COLO668 (cell line): ENCODE measurements at regions not wholly inside any gene's neighbourhood (a gene's known extent, or its start where the extent isn't known, plus 50 kb on each side); places are given as distances from the start of the nearest gene placed in this dataset.
"Not testable (repeated sequence)": the region's sequence is repeated elsewhere in the genome, so short reads cannot be mapped to it uniquely, and the experiment has no call there.

Source experiments
- DNase-seq: peaks from one replicate; lab custom pipeline; 2025; ENCODE audit not compliant: unreplicated experiment; lab: John Stamatoyannopoulos, UW

DNA sequence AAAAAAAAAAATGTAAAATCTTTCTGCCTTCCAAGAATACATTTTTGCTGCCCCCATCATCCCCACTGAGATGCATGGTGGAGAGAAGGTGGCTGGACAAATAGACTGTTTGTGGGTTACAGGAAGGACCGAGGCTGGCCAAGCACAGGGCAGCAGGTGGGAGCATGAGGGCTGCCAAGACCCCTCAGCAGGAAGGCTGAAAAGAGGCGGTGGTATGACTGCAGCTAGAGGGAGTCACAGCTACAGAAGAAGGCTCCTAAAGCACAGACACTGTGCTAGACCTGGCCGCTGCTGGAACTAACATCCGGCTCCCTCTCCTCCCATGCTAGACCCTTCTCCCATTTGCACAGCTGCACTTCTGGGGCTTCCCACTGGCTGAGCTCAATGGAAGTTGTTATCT, 289.6 kb downstream of the TCERG1L start:
- no peak for DNase-seq

DNA sequence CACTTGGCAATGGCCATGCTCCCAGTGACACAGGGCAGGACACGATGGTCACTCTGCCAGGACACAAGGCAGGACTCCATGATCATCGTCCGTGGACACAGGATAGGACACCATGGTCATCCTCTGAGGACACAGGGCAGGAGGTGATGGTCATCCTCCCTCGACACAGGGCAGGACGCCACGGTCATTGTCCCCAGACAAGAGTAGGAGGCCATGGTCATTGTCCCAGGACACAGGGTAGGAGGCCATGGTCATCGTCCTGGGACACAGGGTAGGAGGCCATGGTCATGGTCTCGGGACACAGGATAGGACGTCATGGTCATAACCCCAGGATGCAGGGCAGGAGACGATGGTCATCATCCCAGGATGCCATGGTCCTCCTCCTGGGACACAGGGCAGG, 289.2 kb downstream of the TCERG1L start:
- no peak for DNase-seq

DNA sequence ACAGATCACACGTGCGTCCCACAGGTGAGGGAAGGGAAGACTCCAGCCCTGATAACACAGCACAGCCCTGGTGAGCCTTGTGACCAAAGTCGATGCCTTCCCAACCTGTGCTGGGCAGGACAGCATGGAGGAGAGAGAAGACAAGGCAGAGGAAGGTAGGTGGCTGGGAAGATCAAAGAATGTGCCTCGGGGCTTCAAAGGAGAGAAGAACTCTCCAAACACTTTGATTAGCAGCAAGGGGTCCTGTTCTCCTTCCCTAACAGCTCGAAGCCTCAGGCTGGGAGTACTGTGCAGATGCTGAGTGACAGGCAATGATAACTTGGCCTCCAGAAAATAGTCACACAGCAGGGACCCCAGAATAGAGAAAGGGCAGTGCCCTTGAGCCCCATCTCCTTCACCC, 288.5 kb downstream of the TCERG1L start:
- DNase-seq, result no peak

DNA sequence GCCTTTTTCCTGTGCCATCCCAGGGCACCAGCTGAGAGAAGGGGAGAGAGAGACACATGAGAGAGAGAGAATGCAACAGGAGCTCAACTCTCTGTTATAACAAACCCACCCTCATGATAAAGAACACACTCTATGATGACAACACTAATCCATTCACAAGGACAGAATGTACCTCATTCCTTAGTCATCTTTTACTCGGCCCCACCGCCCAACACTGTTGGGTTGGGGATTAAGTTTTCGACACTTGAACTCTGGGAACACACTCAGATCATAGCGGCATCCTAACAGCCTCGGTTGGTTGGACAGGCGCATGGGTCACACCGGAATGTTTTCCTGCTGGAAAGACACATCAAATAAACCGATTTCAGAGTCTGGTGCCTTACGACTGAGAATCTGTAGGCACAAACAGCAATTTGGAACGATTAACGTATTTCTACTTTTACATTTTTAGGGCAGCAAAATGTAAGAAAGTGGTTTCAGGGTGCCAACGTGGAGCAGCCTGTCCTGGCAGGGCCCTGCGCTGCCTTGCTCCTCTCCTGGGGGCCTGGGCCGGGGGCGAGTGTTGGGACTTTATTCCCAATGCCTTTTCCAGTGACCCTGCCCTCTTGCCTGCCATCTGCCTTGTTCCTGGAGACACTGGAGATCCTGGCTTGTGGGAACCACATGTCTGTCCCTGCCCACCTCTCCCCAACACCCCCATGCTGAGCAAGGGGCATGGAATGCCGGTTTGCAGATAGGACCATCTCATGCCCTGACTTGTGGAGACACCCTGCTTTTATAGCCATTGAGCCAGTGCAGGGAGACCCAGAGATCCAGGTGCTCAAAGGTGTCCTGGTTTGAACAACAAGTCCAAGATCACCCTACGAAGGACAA, 287.0 kb downstream of the TCERG1L start:
- no peak for DNase-seq

GRCh38 chr10:131025333-131025732, 286.2 kb downstream of the TCERG1L start:
- no peak for DNase-seq

GRCh38 chr10:131027256-131027655, 284.3 kb downstream of the TCERG1L start:
- no peak for DNase-seq

DNA sequence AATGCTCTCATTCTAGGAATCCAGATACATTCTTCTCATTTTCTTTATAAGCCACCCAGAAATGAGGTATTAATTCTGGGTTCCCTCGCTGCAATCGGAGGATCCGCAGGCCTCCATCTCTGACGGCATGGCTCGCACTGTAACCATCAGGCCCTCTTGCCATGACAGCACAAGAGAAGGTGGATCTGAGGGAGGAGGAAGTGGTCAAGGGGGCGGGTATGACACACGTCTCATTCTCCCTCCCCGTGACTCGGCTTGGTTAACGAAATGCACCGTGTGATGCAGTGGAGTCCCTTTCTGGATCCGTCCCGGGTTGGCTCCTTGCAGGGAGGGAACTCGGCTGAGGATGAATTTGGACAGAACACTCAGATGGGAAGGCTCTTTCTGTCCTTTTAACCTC, 280.2 kb downstream of the TCERG1L start:
- DNase-seq, result no peak

- DNase-seq, result no peak
Observed at GRCh38 chr10:131032329-131033165, 279.0 kb downstream of the TCERG1L start.

GRCh38 chr10:131033166-131034085, 278.1 kb downstream of the TCERG1L start:
- DNase-seq, result no peak

DNA sequence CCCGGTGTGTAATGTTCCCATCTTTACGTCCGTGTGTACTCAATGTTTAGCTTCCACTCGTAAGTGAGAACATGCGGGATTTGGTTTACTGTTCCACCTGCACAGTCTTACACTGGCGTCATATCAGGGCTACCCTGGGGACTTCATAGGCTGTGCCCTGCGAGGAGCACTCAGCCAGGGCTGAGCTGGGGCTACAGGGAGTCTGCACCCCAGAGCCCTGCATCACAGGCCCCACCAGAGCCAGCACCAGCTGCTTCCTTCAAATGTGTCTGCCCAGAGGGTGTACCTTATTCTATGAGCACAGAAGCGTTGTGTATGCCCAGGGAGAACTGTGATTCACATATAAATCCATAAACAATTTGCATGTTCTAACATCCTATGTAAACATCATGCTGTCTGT, 277.1 kb downstream of the TCERG1L start:
- no peak for DNase-seq

GRCh38 chr10:131035779-131036178, 275.7 kb downstream of the TCERG1L start:
- no peak for DNase-seq

DNA sequence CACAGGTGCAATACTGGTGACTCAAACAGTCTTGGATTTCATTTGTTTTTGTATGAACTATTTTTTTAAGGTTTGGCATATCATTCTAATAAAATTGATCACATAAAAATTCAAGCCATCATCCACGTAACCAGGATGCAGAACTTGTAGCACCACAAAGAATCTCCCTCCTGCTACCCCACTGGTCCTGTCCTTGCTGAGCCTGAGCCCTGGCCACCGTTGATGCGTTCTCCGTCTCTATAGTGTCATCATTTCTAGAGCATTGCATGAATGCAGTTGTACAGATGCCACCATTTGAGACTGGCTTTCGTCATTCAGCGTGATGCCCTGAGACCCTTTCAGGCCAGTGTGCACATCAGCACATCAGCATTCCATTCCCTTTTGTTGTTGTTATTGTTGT, 273.5 kb downstream of the TCERG1L start:
- no peak for DNase-seq

DNA sequence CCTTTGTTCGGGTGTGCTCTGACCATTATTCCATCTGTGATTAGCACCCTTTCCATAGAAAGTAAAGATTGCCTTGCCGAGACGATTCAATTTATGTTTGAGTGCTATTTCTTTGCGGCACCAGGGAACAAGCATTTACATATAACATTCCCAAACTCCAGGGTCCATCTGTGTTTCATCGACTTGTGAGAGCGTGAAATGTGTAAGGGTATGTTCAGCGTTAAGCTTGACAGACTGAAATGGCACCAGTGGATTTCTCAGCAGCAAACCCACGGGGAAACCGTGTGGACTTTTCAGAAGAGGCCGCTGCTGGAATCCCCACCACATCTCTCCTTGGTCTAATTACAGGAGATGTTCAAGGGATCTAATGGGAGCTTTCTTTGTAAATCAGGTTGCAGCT, 270.5 kb downstream of the TCERG1L start:
- no peak for DNase-seq

DNA sequence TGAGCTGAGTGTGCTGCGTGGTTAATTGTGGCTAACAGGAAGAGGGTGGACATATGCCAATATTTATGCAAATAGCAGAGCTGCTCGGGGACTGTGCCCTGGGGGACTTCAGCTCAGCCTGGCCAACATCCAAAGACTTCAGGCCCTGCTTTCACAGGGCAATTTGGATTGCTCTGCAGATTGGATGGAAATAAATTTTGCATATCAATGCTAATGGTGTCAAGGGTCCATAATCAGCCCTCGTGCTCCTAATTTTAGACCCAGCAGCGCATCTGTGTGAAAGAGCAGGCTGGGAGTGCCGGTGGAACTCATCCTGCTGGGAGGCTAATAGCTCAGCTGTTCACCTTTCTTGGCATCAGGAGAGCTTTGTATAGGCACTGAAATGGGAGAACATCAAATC, 270.1 kb downstream of the TCERG1L start:
- DNase-seq, result no peak

- not testable (repeated sequence) for DNase-seq
Observed at GRCh38 chr10:131042015-131042414, 269.5 kb downstream of the TCERG1L start.
